SHP77 (cell line): ENCODE measurements at regions not wholly inside any gene's neighbourhood (a gene's known extent, or its start where the extent isn't known, plus 50 kb on each side); places are given as distances from the start of the nearest gene placed in this dataset.

ENCODE experiments used
- DNase-seq, 2 experiments: peaks; one replicate each; lab custom pipeline; 2025; lab: John Stamatoyannopoulos, UW

- no peak for DNase-seq
Observed at GRCh38 chr1:234759888-234760287, 149.9 kb upstream of the IRF2BP2 start.

GRCh38 chr1:234758851-234759250 is 148.9 kb upstream of the IRF2BP2 start:
- DNase-seq: no peak

- no peak for DNase-seq
Observed at GRCh38 chr1:234756857-234757256, 146.9 kb upstream of the IRF2BP2 start.

GRCh38 chr1:234756066-234756774 is 146.2 kb upstream of the IRF2BP2 start:
- no peak for DNase-seq

GRCh38 chr1:234755449-234755863 is 145.5 kb upstream of the IRF2BP2 start:
- DNase-seq: peak; percentile 48 to 67

- no peak for DNase-seq
Observed at GRCh38 chr1:234753979-234754378, 144.0 kb upstream of the IRF2BP2 start.

GRCh38 chr1:234752927-234753326 is 142.9 kb upstream of the IRF2BP2 start:
- no peak for DNase-seq

- no peak for DNase-seq
Observed at GRCh38 chr1:234751678-234752077, 141.7 kb upstream of the IRF2BP2 start.

- peak in 1 of 2 experiments; percentile 12 for DNase-seq
Observed at GRCh38 chr1:234750922-234751627, 141.1 kb upstream of the IRF2BP2 start.

- no peak for DNase-seq
Observed at GRCh38 chr1:234748713-234749112, 138.7 kb upstream of the IRF2BP2 start.

GRCh38 chr1:234748066-234748465 is 138.1 kb upstream of the IRF2BP2 start:
- DNase-seq: no peak

- peak; percentile 68 to 70 for DNase-seq
Observed at GRCh38 chr1:234746798-234747196, 136.8 kb upstream of the IRF2BP2 start.

- peak; percentile 68 to 78 for DNase-seq
Observed at GRCh38 chr1:234745844-234746797, 136.1 kb upstream of the IRF2BP2 start.

GRCh38 chr1:234745276-234745675 is 135.3 kb upstream of the IRF2BP2 start:
- peak; percentile 29 to 45 for DNase-seq

- DNase-seq: peak; percentile 54 to 61
Observed at GRCh38 chr1:234743791-234744611, 134.0 kb upstream of the IRF2BP2 start.

- DNase-seq: no peak
Observed at GRCh38 chr1:234742622-234743021, 132.6 kb upstream of the IRF2BP2 start.

- DNase-seq: no peak
Observed at GRCh38 chr1:234737967-234738314, 128.0 kb upstream of the IRF2BP2 start.

GRCh38 chr1:234735916-234736315 is 125.9 kb upstream of the IRF2BP2 start:
- DNase-seq: no peak

- DNase-seq: no peak
Observed at GRCh38 chr1:234735476-234735875, 125.5 kb upstream of the IRF2BP2 start.

- no peak for DNase-seq
Observed at GRCh38 chr1:234734869-234735268, 124.9 kb upstream of the IRF2BP2 start.

GRCh38 chr1:234734412-234734835 is 124.4 kb upstream of the IRF2BP2 start:
- DNase-seq: no peak

GRCh38 chr1:234733427-234733826 is 123.4 kb upstream of the IRF2BP2 start:
- no peak for DNase-seq
